B cell (primary cell): ENCODE measurements at regions not wholly inside any gene's neighbourhood (a gene's known extent, or its start where the extent isn't known, plus 50 kb on each side); places are given as distances from the start of the nearest gene placed in this dataset.
"Not testable (repeated sequence)": the region's sequence is repeated elsewhere in the genome, so short reads cannot be mapped to it uniquely, and the experiment has no call there.

ENCODE experiments used
- ATAC-seq: fragments of 200-7000 bp; cut with Tn5 transposase; one replicate; pipeline ENCODE4 v1.10.0; 2021; ENCODE audit warnings: low read depth, mild to moderate bottlenecking, moderate number of reproducible peaks, moderate library complexity
- CTCF ChIA-PET: fragments of 350-600 bp; sonication (Branson Sonifier 250); formaldehyde crosslinking; loops from one replicate; lab custom pipeline; 2021; ENCODE audit warnings: antibody characterized with exemption, inconsistent platforms; lab: Charles Lee
- POLR2A ChIA-PET: fragments of 350-600 bp; sonication (Branson Sonifier 250); formaldehyde crosslinking; loops from one replicate; lab custom pipeline; 2021; ENCODE audit warnings: antibody characterized with exemption; lab: Charles Lee
- DNase-seq: peaks from one replicate; pipeline ENCODE4 v3.0.0; 2013
- H2AFZ ChIP-seq: 2 replicates; pipeline ENCODE4 v1.6.1; 2012; ENCODE audit warnings: mild to moderate bottlenecking, low read depth, low read length; ENCODE audit not compliant: insufficient read depth, poor library complexity, severe bottlenecking
- H3K27ac ChIP-seq, 2 donors: 1 replicate in 1 of 2; 2 replicates in 1 of 2; pipeline ENCODE4 v1.5.1; 2012 to 2013; ENCODE audit warnings: low read length in 2 of 2, mild to moderate bottlenecking in 2 of 2, moderate library complexity in 1 of 2
- H3K27me3 ChIP-seq, 4 experiments: fragments of 200-600 bp in 1 of 4; sonication (generic) in 1 of 4; replicated peaks in 1 of 4; 1 replicate in 2 of 4; 2 replicates in 2 of 4; pipeline versions ENCODE4 v1.6.1 to v1.7.0; 2013 to 2016; ENCODE audit warnings: low read length in 3 of 4, mild to moderate bottlenecking in 2 of 4, mixed read lengths in 1 of 4, moderate library complexity in 1 of 4; ENCODE audit not compliant: insufficient read depth in 4 of 4, control insufficient read depth in 3 of 4; ENCODE audit errors: control extremely low read depth in 1 of 4
- H3K36me3 ChIP-seq, 2 experiments: replicated peaks in 1 of 2; 1 replicate in 1 of 2; 2 replicates in 1 of 2; pipeline versions ENCODE4 v1.6.1 to v1.7.1; 2013; ENCODE audit warnings: low read length in 1 of 2; ENCODE audit not compliant: insufficient read depth in 2 of 2, control insufficient read depth in 1 of 2; ENCODE audit errors: control extremely low read depth in 1 of 2, extremely low read depth in 1 of 2
- H3K4me1 ChIP-seq, 2 donors: fragments of 200-600 bp in 1 of 2; sonication (generic) in 1 of 2; 1 replicate in 1 of 2; 2 replicates in 1 of 2; pipeline versions ENCODE4 v1.5.1 to v1.6.1; 2013 to 2017; ENCODE audit warnings: low read length in 2 of 2; ENCODE audit not compliant: control insufficient read depth in 2 of 2, insufficient read depth in 2 of 2
- H3K4me2 ChIP-seq: replicated peaks from 2 replicates; pipeline ENCODE3; 2012; ENCODE audit warnings: mild to moderate bottlenecking, low read depth, low read length; ENCODE audit not compliant: poor library complexity, severe bottlenecking
- H3K4me3 ChIP-seq, 5 experiments: fragments of 200-600 bp in 1 of 5; sonication (generic) in 1 of 5; 1 replicate in 3 of 5; 2 replicates in 2 of 5; pipeline versions ENCODE4 v1.5.1 to v1.7.0; 2011 to 2016; ENCODE audit warnings: low read length in 4 of 5, mild to moderate bottlenecking in 4 of 5, low read depth in 2 of 5, control low read depth in 1 of 5, moderate library complexity in 1 of 5; ENCODE audit not compliant: insufficient read depth in 1 of 5; ENCODE audit errors: control extremely low read depth in 1 of 5, extremely low read depth in 1 of 5
- H3K79me2 ChIP-seq: fragments of 200-600 bp; sonication (generic); one replicate; pipeline ENCODE4 v1.6.0; 2016; ENCODE audit warnings: low read length; ENCODE audit not compliant: control insufficient read depth, insufficient read depth
- H3K9ac ChIP-seq: fragments of 200-600 bp; sonication (generic); 2 replicates; pipeline ENCODE4 v1.6.1; 2017; ENCODE audit warnings: mild to moderate bottlenecking, low read length, moderate library complexity
- H3K9me3 ChIP-seq, 3 donors: one replicate each; pipeline versions ENCODE4 v1.6.1 to v1.7.1; 2013; ENCODE audit warnings: low read length in 2 of 3; ENCODE audit not compliant: control insufficient read depth in 2 of 3, insufficient read depth in 1 of 3; ENCODE audit errors: control extremely low read depth in 1 of 3
- H4K20me1 ChIP-seq: 2 replicates; pipeline ENCODE4 v1.6.0; 2012; ENCODE audit warnings: mild to moderate bottlenecking, low read length; ENCODE audit not compliant: insufficient read depth, control insufficient read depth, poor library complexity, severe bottlenecking
- H3K27ac Mint-ChIP-seq: one replicate; pipeline ENCODE4 v1.8.0; 2021; ENCODE audit warnings: mixed read lengths
- H3K27me3 Mint-ChIP-seq: one replicate; pipeline ENCODE4 v1.8.0; 2021; ENCODE audit warnings: mixed read lengths
- H3K4me1 Mint-ChIP-seq: one replicate; pipeline ENCODE4 v1.8.0; 2021; ENCODE audit warnings: mixed read lengths
- H3K4me3 Mint-ChIP-seq: one replicate; pipeline ENCODE4 v1.8.0; 2021; ENCODE audit warnings: mixed read lengths
- H3K9me3 Mint-ChIP-seq: one replicate; pipeline ENCODE4 v1.8.0; 2022; ENCODE audit warnings: mixed read lengths; ENCODE audit not compliant: insufficient read depth
- EZH2 ChIP-seq: IDR thresholded peaks from 2 replicates; pipeline ENCODE4 v1.6.1; 2012; ENCODE audit warnings: borderline replicate concordance, low read depth, mild to moderate bottlenecking, moderate library complexity, low read length; ENCODE audit not compliant: insufficient read depth, poor library complexity, severe bottlenecking
- WGBS: methylation state at CpG from one replicate; pipeline ENCODE4 v1.1.5; 2013; ENCODE audit warnings: missing lambda C conversion rate; ENCODE audit not compliant: insufficient coverage; 5-methylcytosine and 5-hydroxymethylcytosine counted together
- intact Hi-C: fragments of 100-400 bp; cut with micrococcal nuclease; formaldehyde crosslinking; loops from one replicate; pipeline ENCODE4 v1.10.0; 2022
- TF ChIP-seq, protein P1 (sequence below): fragments of 200-600 bp; IDR thresholded peaks from one replicate; pipeline ENCODE4 v1.8.0; 2022; ENCODE audit warnings: antibody characterized with exemption, mild to moderate bottlenecking

DNA sequence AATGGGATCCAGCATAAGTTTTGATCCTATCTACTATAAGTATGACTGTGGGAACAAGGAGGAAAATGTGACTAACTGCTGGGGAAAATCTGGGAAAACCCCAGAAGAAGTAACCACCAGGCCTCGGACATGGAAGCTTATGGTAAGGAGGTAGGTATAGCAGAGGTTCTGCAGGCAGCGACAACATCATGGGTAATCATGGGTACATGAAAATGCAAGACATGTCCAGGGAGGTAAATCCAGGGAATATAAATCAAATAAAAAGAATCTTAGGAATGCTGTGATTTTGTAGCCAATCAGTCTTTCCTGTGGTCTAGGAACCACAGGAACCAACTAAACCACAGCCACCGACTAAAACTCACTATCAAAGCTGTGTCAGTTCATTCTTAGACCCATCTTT, 168.3 kb upstream of the NPY start:
- Histone ChIP-seq H3K27me3 (no peaks in the 10 kb centered on the region), H3K27ac (no peak overlapping the region), H2AFZ (no peak overlapping the region), H3K4me1 (no peaks in the 10 kb centered on the region), H3K36me3 (no peaks in the 10 kb centered on the region), H3K4me2 (no peak overlapping the region), H4K20me1 (no peaks in the 10 kb centered on the region), H3K4me3 (no peak overlapping the region), H3K9ac (no peak overlapping the region), H3K79me2 (no peaks in the 10 kb centered on the region), H3K9me3 (no peaks in the 10 kb centered on the region)
- CTCF ChIA-PET, result no interaction called here
- H3K27me3 Mint-ChIP-seq, result peaks cover 11% of the 10 kb centered on the region
- H3K27ac Mint-ChIP-seq, result no peak overlapping the region
- no peaks in the 10 kb centered on the region for H3K9me3 Mint-ChIP-seq
- ATAC-seq (no peak), DNase-seq (no peak)
- H3K4me3 Mint-ChIP-seq, result no peak overlapping the region
- 53% methylated on average over 3 of the region's 3 CpGs for WGBS
- POLR2A ChIA-PET, result no interaction called here
- intact Hi-C loops, result no loop called here
- no peaks in the 10 kb centered on the region for H3K4me1 Mint-ChIP-seq
- no peak for TF ChIP-seq EZH2
- TF ChIP-seq, protein P1, sequence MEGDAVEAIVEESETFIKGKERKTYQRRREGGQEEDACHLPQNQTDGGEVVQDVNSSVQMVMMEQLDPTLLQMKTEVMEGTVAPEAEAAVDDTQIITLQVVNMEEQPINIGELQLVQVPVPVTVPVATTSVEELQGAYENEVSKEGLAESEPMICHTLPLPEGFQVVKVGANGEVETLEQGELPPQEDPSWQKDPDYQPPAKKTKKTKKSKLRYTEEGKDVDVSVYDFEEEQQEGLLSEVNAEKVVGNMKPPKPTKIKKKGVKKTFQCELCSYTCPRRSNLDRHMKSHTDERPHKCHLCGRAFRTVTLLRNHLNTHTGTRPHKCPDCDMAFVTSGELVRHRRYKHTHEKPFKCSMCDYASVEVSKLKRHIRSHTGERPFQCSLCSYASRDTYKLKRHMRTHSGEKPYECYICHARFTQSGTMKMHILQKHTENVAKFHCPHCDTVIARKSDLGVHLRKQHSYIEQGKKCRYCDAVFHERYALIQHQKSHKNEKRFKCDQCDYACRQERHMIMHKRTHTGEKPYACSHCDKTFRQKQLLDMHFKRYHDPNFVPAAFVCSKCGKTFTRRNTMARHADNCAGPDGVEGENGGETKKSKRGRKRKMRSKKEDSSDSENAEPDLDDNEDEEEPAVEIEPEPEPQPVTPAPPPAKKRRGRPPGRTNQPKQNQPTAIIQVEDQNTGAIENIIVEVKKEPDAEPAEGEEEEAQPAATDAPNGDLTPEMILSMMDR, result no peak

GRCh38 chr7:24117903-24118499, 166.0 kb upstream of the NPY start:
- ATAC-seq, DNase-seq, H3K27ac ChIP-seq, H3K4me1 ChIP-seq, H3K4me3 Mint-ChIP-seq, H3K36me3 ChIP-seq, H3K27me3 ChIP-seq, POLR2A ChIA-PET, H3K27ac Mint-ChIP-seq, H3K27me3 Mint-ChIP-seq, intact Hi-C loops, H4K20me1 ChIP-seq, H3K9me3 Mint-ChIP-seq, H2AFZ ChIP-seq, H3K9me3 ChIP-seq, H3K4me1 Mint-ChIP-seq, H3K4me2 ChIP-seq, H3K4me3 ChIP-seq, H3K9ac ChIP-seq, H3K79me2 ChIP-seq: not testable (repeated sequence)
- CTCF ChIA-PET, result interaction anchor here (0.8 kb wide), 1 partner anchor 12 kb away, joined by 3 read pairs; no protein-coding TSS in a partner anchor
- 94% methylated on average over 7 of the region's 7 CpGs for WGBS
